ENCODE measurements at regions not wholly inside any gene's neighbourhood (a gene's known extent, or its start where the extent isn't known, plus 50 kb on each side); places are given as distances from the start of the nearest gene placed in this dataset.

DNA sequence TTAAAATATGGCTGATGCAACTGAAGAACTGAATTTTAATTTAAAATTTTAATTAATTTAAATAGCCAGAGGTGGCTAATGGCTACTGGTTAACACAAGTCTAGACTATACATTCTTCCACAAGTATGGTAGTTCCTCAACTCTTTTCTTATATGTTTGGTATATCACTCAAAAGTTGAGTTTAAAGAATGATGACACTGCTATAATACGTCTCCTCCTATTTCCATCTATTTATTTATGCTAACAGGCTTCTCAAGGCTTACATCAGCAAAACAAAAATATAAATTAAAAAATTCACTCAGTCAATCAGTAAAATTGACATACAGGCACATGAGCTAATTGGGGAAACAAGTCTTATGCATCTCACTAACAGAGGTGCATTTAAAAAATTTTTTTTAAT, 227.9 kb upstream of the PMFBP1 start:
- no peak for DNase-seq (ENCODE audit: low spot score)
- Mint-ChIP-seq H3K27me3 (ENCODE audit: low read depth) (no peaks in the 10 kb centered on the region), H3K27ac (no peak overlapping the region), H3K4me3 (no peak overlapping the region), H3K36me3 (ENCODE audit: low read depth) (no peaks in the 10 kb centered on the region), H3K9me3 (peaks cover 2% of the 10 kb centered on the region), H3K4me1 (ENCODE audit: low read depth) (no peaks in the 10 kb centered on the region)

- Mint-ChIP-seq H3K9me3 (peaks cover 8% of the 10 kb centered on the region), H3K4me3 (no peak overlapping the region), H3K36me3 (ENCODE audit: low read depth) (no peaks in the 10 kb centered on the region), H3K27me3 (ENCODE audit: low read depth) (no peaks in the 10 kb centered on the region), H3K27ac (no peak overlapping the region), H3K4me1 (ENCODE audit: low read depth) (no peaks in the 10 kb centered on the region)
- no peak for DNase-seq (ENCODE audit: low spot score)
Observed at GRCh38 chr16:72397876-72398275, 225.9 kb upstream of the PMFBP1 start.

DNA sequence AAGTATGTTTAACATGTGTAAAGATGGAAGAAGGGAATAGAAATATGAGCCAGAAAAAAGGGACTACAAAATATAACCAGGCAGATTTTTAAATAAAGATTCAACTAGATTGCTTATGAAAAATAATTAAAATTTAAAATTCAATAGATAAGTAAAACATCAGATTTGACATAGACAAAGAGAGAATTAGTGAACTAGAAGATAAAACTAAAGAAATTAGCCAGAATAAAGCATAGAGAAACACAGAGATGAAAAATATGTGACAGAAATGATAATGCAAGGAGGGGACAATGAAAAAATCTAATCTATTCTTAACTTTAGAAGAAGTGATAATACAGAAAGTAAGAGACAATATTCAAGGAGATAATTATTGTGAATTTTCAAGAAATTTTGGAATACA, 222.6 kb upstream of the PMFBP1 start:
- Mint-ChIP-seq H3K9me3 (peaks cover 8% of the 10 kb centered on the region), H3K27ac (no peak overlapping the region), H3K27me3 (ENCODE audit: low read depth) (no peaks in the 10 kb centered on the region), H3K36me3 (ENCODE audit: low read depth) (no peaks in the 10 kb centered on the region), H3K4me3 (no peak overlapping the region), H3K4me1 (ENCODE audit: low read depth) (no peaks in the 10 kb centered on the region)
- no peak for DNase-seq (ENCODE audit: low spot score)

- Mint-ChIP-seq H3K9me3 (peaks cover 6% of the 10 kb centered on the region), H3K4me1 (ENCODE audit: low read depth) (no peaks in the 10 kb centered on the region), H3K36me3 (ENCODE audit: low read depth) (no peaks in the 10 kb centered on the region), H3K27ac (no peak overlapping the region), H3K27me3 (ENCODE audit: low read depth) (no peaks in the 10 kb centered on the region), H3K4me3 (no peak overlapping the region)
- DNase-seq (ENCODE audit: low spot score): no peak
Observed at GRCh38 chr16:72389791-72390190, 217.8 kb upstream of the PMFBP1 start.

DNA sequence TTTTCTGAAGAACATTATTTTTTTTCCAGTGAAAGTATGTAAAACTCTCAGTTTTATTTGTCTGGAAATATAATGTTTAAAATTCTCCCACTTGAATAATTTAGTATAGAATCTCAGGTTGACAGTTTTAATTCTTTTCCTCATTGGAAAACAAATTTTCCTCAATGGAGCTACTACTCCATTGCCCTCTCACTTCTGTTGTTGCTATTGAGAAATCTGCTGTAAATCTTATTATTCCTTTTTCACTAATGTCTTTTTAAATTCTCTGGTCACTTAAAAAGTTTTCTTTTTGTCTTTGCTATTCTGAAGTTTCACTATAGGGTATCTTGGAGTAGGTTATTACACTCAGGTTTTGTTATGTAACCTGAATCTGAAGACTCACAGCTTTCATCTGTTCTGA, 216.1 kb upstream of the PMFBP1 start:
- Mint-ChIP-seq H3K4me1 (ENCODE audit: low read depth) (no peaks in the 10 kb centered on the region), H3K9me3 (no peaks in the 10 kb centered on the region), H3K27ac (no peak overlapping the region), H3K36me3 (ENCODE audit: low read depth) (no peaks in the 10 kb centered on the region), H3K27me3 (ENCODE audit: low read depth) (no peaks in the 10 kb centered on the region), H3K4me3 (no peak overlapping the region)
- no peak for DNase-seq (ENCODE audit: low spot score)

DNA sequence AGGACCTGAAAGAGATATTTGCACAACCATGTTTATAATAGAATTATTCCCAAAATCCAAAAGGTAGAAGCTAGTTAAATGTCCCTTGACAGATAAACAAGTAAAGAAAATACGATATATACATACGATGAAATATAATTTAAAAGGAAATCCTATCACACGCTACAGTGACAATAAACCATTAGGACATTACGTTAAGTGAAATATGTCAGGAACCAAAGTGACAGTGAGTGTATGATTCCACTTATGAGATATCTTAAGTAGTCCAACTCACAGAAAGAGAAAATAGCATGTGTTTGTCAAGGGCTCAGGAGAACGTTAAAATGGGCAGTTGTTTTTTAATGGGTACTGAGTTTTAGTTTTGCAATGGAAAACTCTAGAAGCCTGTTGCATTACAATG, 212.7 kb upstream of the PMFBP1 start:
- Mint-ChIP-seq H3K4me3 (no peak overlapping the region), H3K9me3 (no peaks in the 10 kb centered on the region), H3K27me3 (ENCODE audit: low read depth) (no peaks in the 10 kb centered on the region), H3K27ac (no peak overlapping the region), H3K36me3 (ENCODE audit: low read depth) (no peaks in the 10 kb centered on the region), H3K4me1 (ENCODE audit: low read depth) (no peaks in the 10 kb centered on the region)
- no peak for DNase-seq (ENCODE audit: low spot score)

GRCh38 chr16:72380283-72380682, 208.3 kb upstream of the PMFBP1 start:
- Mint-ChIP-seq H3K27ac (no peak overlapping the region), H3K4me3 (no peak overlapping the region), H3K9me3 (no peaks in the 10 kb centered on the region), H3K36me3 (ENCODE audit: low read depth) (no peaks in the 10 kb centered on the region), H3K27me3 (ENCODE audit: low read depth) (no peaks in the 10 kb centered on the region), H3K4me1 (ENCODE audit: low read depth) (no peaks in the 10 kb centered on the region)
- no peak for DNase-seq (ENCODE audit: low spot score)

DNA sequence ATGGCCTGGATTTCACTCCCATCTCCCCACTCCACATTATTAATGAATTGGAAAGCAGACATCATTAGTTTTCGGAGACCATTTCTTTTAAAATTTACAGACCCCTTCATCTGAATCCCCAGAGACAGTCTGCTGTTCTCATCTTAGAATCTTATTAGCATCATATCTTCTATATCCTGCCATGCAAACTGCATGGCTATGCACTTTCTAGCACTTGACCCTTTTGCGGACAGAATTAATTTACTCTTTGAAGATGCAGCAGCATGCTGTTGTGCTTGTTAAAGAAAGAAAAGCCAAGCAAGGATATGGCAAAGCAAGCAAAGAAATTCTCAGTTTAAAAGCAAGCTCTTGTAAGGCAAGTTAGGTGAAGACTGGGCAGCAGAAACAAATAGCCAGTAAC, 201.2 kb upstream of the PMFBP1 start:
- no peak overlapping the region for H3K4me3 Mint-ChIP-seq
- H3K27me3 Mint-ChIP-seq (ENCODE audit: low read depth): no peaks in the 10 kb centered on the region
- no peaks in the 10 kb centered on the region for H3K9me3 Mint-ChIP-seq
- DNase-seq (ENCODE audit: low spot score): no peak
- no peak overlapping the region for H3K27ac Mint-ChIP-seq
- H3K4me1 Mint-ChIP-seq (ENCODE audit: low read depth): no peaks in the 10 kb centered on the region
- no peaks in the 10 kb centered on the region for H3K36me3 Mint-ChIP-seq (ENCODE audit: low read depth)

GRCh38 chr16:72372087-72373045, 200.4 kb upstream of the PMFBP1 start:
- H3K27me3 Mint-ChIP-seq (ENCODE audit: low read depth): no peaks in the 10 kb centered on the region
- H3K4me3 Mint-ChIP-seq: no peak overlapping the region
- no peak for DNase-seq (ENCODE audit: low spot score)
- no peak overlapping the region for H3K27ac Mint-ChIP-seq
- no peaks in the 10 kb centered on the region for H3K36me3 Mint-ChIP-seq (ENCODE audit: low read depth)
- H3K4me1 Mint-ChIP-seq (ENCODE audit: low read depth): no peaks in the 10 kb centered on the region
- H3K9me3 Mint-ChIP-seq: no peaks in the 10 kb centered on the region

GRCh38 chr16:72371307-72372086, 199.5 kb upstream of the PMFBP1 start:
- Mint-ChIP-seq H3K4me3 (no peak overlapping the region), H3K9me3 (no peaks in the 10 kb centered on the region), H3K27ac (no peak overlapping the region), H3K36me3 (ENCODE audit: low read depth) (no peaks in the 10 kb centered on the region), H3K4me1 (ENCODE audit: low read depth) (no peaks in the 10 kb centered on the region), H3K27me3 (ENCODE audit: low read depth) (no peaks in the 10 kb centered on the region)
- no peak for DNase-seq (ENCODE audit: low spot score)

DNA sequence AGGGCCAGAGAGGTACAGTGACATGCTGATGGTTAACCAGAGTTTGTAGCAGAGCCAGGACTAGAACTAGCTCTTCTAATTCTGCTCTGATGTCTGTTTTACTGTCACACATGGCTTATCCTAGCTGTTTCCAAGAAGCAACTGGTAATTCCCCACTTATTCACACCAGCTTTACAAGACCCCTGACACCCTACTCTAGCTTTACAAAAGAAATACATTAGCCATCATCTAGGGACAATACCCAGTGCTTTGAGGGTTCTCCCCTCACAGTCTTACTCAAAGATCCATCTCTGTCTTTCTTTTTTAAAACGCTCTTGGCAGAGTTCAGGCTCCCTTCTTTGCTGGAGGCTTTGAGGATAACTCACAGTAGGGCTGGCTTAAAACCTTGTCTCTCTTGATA, 197.3 kb upstream of the PMFBP1 start:
- Mint-ChIP-seq H3K4me3 (no peak overlapping the region), H3K27ac (no peak overlapping the region), H3K36me3 (ENCODE audit: low read depth) (no peaks in the 10 kb centered on the region), H3K27me3 (ENCODE audit: low read depth) (no peaks in the 10 kb centered on the region), H3K4me1 (ENCODE audit: low read depth) (no peaks in the 10 kb centered on the region), H3K9me3 (no peaks in the 10 kb centered on the region)
- DNase-seq (ENCODE audit: low spot score): no peak

DNA sequence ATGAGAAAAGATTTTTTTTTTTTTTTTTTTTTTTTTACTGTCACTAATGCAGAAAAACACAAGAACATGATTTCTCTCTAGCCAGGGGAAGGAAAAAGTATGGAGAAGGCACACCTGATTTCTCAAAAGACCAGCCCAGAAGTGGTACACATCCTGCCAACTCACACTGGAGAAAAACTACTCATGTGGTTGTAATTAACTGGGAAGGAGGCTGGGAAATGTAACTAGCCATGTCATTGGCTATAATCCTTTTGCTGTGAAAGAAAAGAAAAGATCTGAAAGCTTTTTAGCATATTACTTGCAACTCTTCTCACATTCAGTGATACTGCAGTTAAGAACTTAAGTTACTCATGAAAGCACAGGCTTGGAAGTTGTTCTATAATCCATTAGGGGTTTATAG, 195.9 kb upstream of the PMFBP1 start:
- H3K4me1 Mint-ChIP-seq (ENCODE audit: low read depth): no peaks in the 10 kb centered on the region
- DNase-seq (ENCODE audit: low spot score): no peak
- no peaks in the 10 kb centered on the region for H3K27me3 Mint-ChIP-seq (ENCODE audit: low read depth)

DNA sequence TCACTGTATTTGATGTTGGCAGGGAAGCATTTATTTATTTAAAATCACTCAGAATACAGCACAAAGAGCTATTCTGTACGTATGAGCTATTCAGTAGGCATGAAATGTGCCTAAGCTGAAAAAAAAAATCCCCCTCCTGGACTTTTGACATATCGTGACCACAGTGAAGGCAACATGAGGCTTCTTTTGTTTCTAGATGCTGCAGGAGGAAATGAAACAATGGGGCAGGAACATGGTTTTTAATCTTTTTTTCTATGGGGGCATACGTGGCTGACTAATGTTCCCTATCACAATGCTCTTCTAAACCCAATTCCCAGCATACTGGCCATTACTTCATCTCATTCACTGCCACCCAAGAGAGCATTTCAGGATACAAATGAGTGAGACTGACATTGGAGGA, 191.0 kb upstream of the PMFBP1 start:
- Mint-ChIP-seq H3K4me1 (ENCODE audit: low read depth) (no peaks in the 10 kb centered on the region), H3K27me3 (ENCODE audit: low read depth) (no peaks in the 10 kb centered on the region), H3K4me3 (no peak overlapping the region), H3K9me3 (no peaks in the 10 kb centered on the region), H3K36me3 (ENCODE audit: low read depth) (no peaks in the 10 kb centered on the region), H3K27ac (no peak overlapping the region)
- DNase-seq (ENCODE audit: low spot score): no peak

More for the DNA sequence above, 195.9 kb upstream of the PMFBP1 start:
- Mint-ChIP-seq H3K9me3 (no peaks in the 10 kb centered on the region), H3K36me3 (ENCODE audit: low read depth) (no peaks in the 10 kb centered on the region), H3K4me3 (no peak overlapping the region), H3K27ac (no peak overlapping the region)

GRCh38 chr16:72362476-72362875, 190.5 kb upstream of the PMFBP1 start:
- no peaks in the 10 kb centered on the region for H3K27me3 Mint-ChIP-seq (ENCODE audit: low read depth)
- no peaks in the 10 kb centered on the region for H3K4me1 Mint-ChIP-seq (ENCODE audit: low read depth)
- H3K27ac Mint-ChIP-seq: no peak overlapping the region
- no peaks in the 10 kb centered on the region for H3K36me3 Mint-ChIP-seq (ENCODE audit: low read depth)
- no peaks in the 10 kb centered on the region for H3K9me3 Mint-ChIP-seq
- H3K4me3 Mint-ChIP-seq: no peak overlapping the region
- DNase-seq (ENCODE audit: low spot score): no peak
